LHCN-M2 (cell line): ENCODE measurements at regions not wholly inside any gene's neighbourhood (a gene's known extent, or its start where the extent isn't known, plus 50 kb on each side); places are given as distances from the start of the nearest gene placed in this dataset.
"Not testable (repeated sequence)": the region's sequence is repeated elsewhere in the genome, so short reads cannot be mapped to it uniquely, and the experiment has no call there.

ENCODE experiments used
- DNase-seq: peaks from one replicate; pipeline ENCODE4 v3.0.0-alpha.2; 2012; ENCODE audit warnings: low read depth

DNA sequence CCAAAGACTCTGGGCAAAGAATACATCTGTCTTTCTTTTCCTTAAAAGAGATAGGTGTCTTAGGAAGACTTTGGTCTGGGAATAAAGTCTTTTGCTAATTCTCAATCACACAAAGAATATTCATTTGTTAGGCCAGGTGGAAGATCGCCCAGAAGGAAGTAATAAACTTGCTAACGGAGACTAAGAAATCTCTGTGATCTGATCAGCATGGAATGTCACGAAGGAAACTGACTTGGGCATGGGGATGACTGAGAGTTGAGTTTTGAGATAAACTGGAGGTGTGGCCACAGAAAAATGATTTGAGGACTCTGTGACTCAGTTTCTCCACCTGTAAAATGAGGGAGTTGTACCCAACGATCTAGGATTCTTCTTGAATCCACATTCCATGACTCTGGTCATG, 161.1 kb upstream of the SVIL start:
- no peak for DNase-seq

- no peak for DNase-seq
Measured at GRCh38 chr10:29794776-29795611, 160.2 kb upstream of the SVIL start.

DNA sequence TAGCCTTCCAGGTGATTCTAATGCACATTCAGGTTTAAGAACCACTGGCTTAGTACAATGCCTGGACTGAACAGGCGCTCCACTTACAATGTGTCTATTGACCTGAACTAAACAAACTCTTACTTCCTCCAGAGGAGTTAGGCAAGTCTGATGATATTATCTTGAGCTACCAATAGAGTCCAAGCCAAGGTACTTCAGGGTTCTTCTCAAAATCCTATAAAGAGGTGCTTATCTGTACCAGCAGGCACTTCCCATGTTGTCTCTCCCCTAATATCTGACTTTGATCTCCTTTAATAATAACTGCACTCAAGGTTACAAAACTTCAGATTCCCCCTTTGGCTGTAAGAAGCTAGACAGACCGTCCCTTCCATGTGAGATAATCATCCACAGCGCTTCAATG, 157.0 kb upstream of the SVIL start:
- no peak for DNase-seq

DNA sequence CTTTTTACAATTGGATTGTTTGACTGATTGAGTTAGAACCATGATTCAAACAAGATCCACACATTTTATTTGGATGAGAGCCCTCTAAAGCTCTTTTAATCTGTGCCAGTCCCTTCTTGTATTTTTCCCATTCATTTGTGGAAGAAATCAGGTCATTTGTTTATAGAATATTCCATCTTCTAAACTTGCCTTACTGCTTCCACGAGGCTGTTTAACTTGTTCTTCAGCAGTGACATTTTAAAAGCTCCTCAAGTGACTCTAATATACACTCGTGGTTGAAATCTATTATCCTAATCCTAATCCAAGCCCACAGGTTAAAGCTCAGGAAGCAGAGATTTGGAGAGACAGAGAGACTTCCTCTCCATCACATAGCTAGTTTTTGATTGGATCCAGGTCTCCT, 155.4 kb upstream of the SVIL start:
- no peak for DNase-seq

DNA sequence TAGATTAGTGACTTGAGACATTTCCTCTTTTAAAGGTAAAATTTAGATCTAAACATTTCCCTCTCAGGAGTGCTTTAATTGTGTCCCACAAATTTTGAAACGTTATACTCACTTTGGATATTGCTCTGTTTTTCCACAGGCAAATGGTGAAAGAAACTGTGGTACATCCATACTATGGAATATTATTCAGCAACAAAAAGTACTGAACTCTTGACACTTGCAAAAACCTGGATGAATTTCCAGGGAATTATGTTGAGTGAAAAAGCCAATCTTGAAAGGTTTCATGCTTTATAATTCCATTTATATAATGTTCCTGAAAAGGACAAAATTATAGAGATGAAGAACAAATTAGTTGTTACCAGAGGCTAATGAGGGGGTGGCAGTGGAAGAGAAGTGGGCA, 153.3 kb upstream of the SVIL start:
- no peak for DNase-seq

DNA sequence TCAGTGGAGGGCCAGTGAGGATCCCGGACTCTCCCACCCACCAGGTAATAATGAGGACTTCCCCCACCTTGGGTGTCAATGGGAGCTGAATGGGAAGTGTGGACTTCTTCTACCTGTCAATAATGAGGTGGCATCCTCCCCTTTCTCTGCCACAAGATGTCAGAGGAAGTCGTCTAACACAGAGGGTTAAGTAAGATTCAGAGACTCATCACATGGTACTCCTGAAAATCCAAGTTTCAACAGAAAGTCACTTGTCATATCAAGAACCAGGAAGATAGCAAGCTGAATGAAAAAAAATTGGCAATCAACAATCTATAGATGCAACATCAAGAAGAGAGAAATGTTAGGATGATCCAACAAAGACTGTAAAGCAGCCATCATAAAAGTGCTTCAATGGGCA, 150.9 kb upstream of the SVIL start:
- DNase-seq, result no peak

DNA sequence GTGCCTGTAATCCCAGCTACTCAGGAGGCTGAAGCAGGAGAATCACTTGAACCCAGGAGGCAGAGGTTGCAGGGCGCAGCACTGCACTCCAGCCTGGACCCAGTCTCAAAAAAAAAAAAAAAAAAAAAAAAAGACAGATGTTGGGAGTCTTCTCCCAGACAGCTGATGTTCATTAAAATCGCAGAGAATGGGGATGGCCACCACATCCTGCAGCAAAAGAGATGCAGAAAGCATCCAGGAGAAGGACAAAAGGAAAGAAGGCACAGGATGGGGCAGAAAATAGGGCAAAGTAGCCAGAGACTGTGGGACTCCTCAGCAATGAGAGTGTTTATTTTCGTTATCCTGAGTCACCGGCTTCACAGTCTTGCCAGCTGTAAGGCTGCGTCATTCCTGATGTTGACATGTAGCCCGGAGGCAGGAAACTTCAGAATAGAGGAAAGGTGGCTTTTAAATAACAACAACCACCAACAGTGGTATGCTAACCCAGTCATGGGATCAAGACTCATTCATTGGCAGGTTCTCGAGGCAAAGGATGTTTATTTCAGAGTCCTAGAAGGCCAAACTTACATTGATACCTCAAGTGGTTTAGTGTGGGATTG, 149.5 kb upstream of the SVIL start:
- peak; percentile 97 for DNase-seq

GRCh38 chr10:29783201-29783947, 148.6 kb upstream of the SVIL start:
- DNase-seq, result no peak

DNA sequence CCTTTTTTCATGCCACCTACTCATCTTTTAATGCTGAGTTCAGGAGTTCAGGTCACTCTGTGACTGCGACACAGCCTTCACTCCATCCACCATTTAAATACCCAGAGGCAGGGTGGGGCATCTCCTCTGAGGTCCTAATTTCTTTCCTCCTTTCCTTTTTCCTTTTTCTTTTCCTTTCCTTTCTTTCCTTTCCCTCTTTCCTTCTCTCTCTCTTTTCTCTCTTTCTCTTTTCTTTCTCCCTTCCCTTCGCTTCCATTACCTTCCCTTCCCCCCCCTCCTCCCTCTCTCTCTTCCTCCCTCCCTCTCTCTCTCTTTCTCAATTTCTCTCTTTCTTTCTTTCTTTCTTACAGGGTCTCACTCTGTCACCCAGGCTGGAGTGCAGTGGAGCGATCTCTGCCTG, 145.9 kb upstream of the SVIL start:
- DNase-seq, result no peak

DNA sequence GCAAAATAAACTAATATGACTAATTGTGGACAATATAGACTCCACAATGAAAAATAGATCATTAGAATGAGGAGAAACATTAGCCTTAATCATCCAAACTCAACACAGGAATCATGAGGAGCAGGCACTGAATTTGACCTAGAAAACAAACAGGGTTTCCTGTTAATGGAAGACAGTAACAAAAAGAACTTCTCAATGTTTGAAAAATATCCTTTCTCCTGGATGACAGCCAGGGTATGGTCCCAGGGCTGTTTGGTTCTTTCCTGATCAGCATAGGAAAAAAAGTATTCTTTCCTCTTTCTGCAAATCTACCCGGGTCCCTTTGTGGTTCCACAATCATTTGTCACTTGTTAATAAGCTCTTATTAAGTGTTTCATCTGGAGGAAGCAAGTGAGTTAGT, 145.3 kb upstream of the SVIL start:
- no peak for DNase-seq

DNA sequence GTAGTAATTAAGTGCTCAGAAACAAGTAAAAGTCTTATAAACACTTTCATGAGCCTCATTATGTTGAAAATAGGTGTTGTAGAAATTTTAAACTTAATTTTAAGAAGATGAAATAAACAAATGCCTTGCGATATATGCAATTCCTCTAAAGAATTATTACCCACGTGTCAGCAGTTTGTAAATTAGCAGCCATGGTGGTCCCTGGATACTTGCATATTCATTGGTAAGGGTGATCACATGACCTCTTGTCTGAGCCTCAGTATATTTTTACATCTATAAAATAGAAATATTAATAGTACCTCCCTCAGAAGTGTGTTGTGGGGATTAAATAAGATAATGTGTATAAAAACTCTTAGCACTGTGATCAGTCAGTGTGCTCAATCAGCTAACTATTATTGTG, 141.5 kb upstream of the SVIL start:
- no peak for DNase-seq

DNA sequence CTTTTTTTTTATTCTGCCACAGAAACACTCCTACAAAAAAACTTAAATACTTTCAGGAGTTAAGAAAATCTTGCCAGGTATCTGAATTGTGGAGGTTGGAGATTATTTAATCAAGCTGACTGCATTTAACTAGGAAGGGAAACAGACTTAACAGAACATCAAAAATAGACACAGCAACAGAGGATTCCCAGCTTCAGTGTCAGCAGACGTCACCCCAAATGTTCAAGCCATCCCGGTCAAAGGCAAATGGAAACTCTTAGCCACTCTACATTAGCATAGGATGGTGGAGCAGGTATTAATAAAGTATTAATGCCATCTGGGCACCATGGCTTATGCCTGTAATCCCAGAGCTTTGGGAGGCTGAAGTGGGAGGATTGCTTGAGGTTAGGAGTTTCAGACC, 139.7 kb upstream of the SVIL start:
- no peak for DNase-seq

DNA sequence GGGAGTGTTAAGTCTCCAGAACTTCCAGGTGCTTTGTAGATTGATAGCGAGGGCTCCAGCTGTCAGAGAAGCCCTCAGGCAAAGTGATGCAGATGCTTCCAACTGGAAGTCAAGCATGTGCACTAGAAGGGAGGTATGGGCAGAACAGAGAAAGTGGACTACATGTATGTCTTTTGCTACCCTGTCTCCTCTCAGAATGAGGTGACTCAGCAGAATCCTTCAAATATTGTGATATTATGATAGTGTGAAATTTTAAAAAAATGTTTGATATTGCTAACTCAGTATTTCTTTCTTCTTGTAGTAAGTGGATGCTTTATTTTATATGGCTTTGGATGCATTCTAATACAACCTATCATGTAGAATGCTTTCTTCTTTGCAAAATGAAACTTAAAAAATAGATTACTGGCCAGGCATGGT, 138.9 kb upstream of the SVIL start:
- DNase-seq, result no peak

DNA sequence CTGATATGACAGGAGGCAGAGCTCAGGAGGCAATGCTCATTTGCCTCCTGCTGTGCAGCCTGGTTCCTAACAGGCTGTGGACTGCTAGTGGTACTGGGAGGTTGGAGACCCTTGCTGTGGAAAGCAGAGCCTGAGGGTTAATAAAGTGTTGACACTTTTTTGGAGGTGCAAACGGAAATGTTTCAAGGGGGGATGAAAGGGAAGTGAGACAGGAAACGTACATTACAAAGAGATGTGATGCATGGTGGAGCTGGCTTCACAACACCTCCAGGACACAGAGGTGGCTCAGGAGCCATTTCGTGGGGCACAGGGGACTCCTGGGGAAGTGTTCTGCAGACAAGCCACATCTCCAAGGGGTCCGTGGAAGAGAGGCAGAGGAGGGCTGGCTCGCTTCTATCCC, 137.6 kb upstream of the SVIL start:
- no peak for DNase-seq

- no peak for DNase-seq
Measured at GRCh38 chr10:29771376-29771775, 136.6 kb upstream of the SVIL start.

DNA sequence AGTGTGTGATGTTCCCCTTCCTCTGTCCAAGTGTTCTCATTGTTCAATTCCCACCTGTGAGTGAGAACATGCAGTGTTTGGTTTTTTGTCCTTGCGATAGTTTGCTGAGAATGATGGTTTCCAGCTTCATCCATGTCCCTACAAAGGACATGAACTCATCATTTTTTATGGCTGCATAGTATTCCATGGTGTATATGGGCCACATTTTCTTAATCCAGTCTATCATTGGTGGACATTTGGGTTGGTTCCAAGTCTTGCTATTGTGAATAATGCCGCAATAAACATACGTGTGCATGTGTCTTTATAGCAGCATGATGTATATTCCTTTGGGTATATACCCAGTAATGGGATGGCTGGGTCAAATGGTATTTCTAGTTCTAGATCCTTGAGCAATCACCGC, 134.5 kb upstream of the SVIL start:
- not testable (repeated sequence) for DNase-seq

- no peak for DNase-seq
Measured at GRCh38 chr10:29767968-29768367, 133.2 kb upstream of the SVIL start.

DNA sequence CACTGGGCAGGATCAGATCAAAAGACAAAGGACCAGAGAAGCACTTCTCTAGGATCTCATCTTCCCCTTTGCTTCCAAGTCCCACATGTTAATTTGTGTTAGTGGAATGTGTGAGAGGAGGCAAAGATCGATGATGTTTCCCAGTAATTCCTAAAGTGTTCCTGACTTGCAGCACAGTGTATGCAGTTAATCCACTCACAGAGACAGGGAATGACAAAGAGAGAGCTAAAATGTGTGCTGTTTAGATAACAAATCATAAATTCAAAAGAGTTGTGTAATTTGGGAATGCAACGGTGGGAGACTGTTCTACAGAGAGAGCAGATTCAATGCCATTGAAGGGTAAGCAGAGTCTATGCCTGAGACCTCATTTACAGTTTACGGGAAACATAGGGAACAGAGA, 132.0 kb upstream of the SVIL start:
- no peak for DNase-seq

DNA sequence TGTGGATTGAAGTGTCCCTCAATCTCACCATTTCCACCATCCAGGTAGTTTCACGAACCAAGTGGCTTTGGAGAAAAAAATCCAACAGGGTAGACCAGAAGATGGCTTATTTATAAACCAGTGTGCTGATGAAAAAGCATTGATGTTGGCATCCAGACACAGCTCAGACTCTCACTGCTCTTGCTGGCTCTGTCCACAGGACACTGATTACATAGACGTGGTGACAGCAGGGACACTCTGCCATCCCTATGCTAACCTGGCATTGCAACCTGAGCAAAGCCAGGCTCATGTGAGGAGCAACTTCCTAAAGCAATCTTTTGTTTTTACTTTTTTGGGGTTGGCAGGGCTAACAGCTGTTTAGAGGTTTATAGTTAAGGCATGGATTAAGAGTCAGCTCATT, 130.6 kb upstream of the SVIL start:
- DNase-seq, result no peak

GRCh38 chr10:29763396-29763795, 128.6 kb upstream of the SVIL start:
- DNase-seq, result no peak

DNA sequence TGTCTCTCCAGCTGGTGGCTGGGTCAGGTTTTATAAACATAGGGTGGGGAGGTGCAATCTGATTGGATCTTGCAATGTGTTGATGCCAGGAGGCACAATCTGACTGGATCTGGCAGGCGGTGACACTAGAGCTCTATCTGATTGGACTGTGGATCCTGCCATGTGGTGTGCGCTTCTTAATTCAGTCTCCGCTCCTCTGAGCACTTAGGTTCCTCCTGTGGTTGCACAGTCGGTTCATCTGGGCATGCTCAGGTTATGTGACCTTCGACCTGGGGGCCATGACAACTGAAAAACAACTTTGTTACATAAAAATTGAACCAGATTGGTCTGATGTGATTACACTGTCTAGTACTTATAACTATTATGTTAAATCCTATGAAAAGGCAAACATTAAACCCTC, 127.1 kb upstream of the SVIL start:
- no peak for DNase-seq

- no peak for DNase-seq
Measured at GRCh38 chr10:29760138-29760900, 125.5 kb upstream of the SVIL start.
